Suppressor macrophage treated with lipopolysaccharide for 1 hour (primary cell): ENCODE measurements at regions not wholly inside any gene's neighbourhood (a gene's known extent, or its start where the extent isn't known, plus 50 kb on each side); places are given as distances from the start of the nearest gene placed in this dataset.
"Not testable (repeated sequence)": the region's sequence is repeated elsewhere in the genome, so short reads cannot be mapped to it uniquely, and the experiment has no call there.

ENCODE experiments used
- DNase-seq, 3 donors: peaks; one replicate each; pipeline ENCODE4 v3.0.0-alpha.2; 2020 to 2022

DNA sequence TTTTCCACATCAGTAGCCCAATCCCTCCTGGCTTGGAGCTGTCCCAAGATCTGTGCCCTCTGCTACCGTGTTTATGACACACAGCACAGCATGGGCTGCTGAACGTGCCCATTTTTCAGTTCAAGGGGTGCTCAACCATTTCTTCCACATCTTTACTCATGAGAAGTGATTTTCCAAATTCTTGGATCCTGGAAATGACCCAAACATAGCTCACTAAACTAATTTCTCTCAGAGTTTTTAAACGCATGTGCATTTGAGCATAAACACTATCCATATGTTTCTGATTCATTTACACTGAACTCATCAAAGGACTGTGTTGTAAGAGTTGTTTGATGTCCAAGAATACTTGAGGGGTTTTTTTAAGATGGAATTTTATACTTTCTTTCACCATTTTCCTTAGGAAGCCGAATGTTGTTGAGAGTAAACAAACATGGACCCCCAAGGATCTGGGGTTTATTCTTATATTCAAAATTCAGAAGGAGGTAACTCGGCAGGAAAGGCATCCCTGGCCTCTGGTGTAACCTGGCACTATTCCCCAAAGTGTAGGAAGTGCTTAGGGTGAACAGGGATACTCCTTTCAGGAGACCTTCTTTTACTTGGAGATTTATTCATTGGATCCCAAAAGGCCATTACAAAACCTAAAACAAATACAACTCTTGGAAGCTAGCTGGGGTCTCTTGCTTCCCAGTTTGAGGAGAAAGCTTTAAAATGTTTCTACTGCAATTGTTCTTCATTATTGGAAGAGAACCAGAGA is 215.0 kb downstream of the BMP4 start:
- no peak for DNase-seq

DNA sequence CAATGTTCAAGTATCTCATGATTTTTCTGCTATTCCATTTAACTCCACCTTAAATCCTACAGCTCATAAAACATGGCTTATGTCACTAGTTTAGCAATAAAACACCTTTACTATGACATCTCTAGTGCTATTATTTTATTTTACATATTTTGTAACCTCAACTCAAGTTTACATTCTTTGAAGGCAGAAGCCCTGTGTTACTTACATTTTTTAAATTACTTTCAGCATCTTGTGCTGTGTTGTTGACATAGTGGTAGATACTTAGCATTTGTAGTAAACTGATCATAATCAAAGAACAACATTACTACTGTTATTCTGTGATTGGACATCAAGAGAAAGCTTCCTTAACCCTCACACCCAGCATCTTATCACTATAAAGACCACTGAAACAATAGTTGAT is 216.1 kb downstream of the BMP4 start:
- DNase-seq = no peak

DNA sequence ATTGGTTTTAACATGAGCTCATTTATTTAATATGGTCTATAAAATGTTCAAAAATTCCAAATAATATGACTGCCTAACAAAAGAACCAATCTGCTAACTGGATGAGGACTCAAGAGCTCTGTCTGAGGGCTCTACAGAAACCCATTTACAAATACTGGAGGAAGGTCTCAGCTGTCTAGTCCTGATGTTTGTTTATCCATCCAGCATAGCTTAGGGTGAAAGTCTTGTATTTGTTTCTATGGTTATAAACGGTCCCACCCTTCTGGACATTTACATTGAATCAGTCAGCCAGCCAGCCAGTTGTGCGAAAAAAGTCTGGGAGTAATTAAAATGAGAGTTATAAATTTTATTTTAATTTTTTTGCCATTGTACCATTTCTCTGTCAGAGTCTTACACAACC is 220.7 kb downstream of the BMP4 start:
- DNase-seq = no peak

DNA sequence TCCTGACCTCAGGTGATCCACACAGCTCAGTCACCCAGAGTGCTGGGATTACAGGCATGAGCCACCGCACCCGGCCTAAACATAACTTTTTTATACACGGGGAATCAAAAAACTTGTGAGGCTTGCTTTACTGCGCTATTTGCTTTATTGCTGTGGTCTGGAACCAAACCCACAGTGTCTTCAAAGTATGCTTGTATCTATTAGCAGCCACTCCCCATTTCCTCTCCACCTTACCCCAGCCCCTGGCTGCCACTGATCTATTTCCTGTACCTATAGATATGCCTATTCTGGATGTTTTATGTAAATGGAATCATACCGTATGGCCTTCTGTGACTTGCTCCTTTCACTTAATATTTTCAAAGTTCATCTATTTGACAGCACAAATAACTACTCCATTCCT is 233.4 kb downstream of the BMP4 start:
- no peak for DNase-seq

DNA sequence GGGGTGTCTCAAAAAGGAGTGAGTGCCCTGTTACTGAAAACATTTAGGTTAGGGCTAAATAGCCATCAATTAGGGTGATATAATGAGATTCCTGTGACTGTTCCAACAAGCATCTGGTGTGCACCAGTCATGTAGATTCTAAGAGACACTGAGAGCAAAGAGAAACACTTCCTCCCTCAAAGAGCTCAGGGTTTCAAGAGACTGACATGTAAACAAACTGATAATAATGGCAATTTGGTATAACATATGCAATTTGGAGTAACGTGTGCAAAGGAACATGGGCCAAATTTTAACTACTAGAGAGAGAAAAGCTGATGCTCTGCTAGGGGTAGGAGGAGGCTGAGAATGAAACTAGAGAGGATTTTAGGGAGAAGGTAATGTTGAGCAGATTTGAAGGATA is 237.1 kb downstream of the BMP4 start:
- no peak for DNase-seq

DNA sequence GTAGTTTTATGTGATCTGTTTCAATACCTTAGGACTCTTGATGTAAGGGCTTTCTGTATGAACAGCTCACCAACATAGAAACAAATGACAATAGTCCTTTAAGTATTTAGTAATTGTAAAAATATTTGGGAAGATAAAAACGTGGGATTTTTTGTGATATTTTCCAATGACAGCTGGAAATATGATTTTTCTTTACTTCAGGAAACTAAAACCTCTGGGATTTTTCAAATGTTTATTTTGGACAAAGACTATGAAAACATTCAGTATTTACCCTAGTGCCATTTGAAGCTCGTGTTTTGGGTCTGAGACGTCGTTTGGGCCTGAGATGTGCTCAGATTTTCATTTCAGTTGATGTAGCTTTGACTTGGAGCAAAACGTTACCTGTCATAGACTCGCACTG is 240.0 kb downstream of the BMP4 start:
- DNase-seq = no peak

DNA sequence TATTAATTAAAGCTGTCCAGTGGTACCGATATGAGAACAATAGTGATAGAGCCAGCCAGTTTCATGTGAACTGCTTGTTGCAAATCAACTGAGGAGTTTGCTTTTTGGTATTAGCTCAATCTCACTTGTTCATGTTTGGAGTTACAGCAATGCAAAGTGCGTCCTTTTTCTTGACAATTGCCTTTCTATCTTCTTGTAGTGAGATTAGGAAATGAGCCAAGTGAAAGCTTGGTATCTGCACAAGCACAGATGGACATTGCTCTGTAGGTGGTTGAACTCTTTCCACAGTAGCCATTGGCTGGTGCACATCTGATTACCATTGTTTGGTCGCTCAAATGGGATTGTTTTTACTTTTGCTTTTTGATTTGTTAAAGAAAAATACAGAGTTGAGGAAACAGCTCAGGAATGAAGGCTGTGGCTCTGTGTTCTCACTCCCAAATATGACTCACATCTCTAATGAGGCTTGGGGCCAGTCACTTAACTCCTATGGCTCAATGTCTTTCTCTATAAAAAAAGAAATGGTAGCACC is 241.4 kb downstream of the BMP4 start:
- no peak for DNase-seq

DNA sequence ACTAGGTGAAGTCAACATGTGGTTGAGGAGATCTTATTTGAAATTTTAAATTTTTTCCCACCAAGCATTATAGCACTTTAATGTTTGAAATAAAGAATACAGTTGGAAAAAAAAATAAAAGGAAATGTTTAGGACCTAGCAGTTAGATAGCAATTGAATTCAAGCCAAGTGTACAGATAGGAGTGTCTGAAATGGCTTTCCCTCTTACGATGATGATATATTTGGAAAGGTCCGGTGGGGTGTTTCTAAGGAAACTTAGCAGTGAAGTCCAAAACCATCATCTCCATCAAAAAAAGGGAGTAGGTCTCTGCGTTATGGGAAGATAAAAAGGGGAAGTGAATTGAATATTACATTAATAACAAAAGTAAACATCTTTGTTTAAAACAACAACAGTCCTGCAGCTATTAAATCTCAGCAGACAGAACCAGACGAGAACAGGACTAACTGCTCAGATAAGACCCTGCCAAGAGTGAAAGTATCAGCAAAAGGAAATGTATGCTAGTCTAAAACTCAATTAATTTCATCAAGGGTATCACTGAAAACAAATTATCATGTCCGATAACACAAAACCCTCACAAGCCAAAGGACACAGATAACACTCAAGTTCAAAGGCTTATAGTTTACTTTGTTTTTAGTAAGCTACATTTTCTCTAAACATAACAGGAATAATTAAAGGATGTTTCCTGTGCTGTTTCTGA is 242.0 kb downstream of the BMP4 start:
- DNase-seq = no peak

DNA sequence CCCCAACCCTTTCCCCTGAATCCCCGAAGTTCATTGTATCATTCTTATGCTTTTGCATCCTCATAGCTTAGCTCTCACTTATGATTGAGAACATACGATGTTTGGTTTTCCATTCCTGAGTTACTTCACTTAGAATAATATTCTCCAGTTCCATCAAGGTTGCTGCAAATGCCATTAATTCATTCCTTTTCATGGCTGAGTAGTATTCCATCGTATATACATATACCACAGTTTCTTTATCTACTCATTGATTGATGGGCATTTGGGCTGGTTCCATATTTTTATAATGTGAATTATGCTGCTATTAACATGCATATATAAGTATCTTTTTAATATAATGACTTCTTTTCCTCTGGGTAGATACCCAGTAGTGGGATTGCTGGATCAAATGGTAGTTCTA is 243.7 kb downstream of the BMP4 start:
- DNase-seq = not testable (repeated sequence)

DNA sequence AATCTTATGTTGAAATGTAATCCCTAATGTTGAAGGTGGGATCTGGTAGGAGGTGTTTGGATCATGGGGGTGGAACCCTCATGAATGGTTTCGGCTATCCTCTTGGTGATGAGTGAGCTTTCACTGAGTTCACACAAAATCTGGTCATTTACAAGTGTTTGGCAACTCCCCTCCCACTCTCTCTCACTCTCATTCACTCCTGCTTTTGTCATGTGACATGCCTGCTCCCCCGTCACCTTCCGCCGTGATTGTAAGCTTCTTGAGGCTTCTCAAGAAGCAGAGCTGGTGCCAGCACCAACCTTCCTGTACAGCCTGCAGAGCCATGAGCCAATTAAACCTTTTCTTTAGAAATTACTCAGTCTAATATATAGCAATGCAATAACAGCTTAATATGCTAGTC is 245.4 kb downstream of the BMP4 start:
- no peak for DNase-seq

DNA sequence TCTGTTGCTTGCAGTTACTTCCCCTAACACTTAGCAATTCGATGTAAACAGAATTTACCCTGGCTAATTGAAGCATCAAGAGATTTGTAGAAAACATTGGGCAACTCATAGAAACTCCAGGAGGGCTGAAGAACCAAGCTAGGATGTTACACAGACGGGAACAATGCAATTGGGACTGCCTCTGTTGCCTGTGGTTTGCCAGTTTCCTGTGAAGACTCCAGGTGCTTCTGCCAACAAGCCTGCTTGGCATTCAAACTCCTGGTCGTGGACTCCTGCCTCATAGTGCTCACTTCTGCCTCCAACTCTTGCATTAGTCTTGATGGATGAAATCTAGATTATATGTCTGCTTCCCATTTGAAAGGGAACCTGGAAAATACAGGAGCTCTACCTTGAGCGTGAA is 246.0 kb downstream of the BMP4 start:
- DNase-seq = no peak

DNA sequence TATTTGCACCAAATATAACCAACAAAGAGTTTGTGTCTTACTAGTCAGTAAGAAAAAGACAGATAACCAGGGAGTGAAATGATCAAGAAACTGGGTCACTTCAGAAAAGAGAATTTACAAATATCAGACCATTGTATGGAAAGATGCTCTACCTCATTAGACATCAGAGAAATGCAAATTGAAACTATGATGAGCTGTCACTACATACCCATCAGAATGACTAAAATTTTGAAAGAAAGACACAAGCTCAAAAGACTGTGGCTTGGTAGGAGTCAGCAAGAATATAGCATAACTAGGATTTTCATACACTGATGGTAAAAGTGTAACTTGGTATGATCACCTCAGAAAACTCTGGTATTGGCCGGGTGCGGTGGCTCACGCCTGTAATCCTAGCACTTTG is 247.2 kb downstream of the BMP4 start:
- no peak for DNase-seq

DNA sequence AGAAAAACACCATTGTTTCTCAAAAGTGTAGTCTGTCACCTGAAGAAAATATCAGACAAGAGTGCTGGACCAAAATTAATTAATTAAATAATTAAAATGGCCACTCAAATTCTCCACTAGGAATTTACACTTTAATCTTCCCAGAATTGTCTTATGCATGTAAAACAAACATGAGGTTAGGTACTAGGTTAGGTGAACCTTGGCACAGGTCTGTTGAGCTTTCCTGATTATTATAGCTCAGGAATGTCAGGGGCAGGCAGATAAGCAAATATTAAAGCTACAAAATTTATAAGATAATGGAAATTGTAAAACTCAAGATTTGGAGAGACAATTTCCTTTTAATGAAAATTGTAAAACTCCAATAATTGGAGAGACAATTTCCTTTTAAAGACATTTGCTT is 253.2 kb downstream of the BMP4 start:
- DNase-seq = no peak

DNA sequence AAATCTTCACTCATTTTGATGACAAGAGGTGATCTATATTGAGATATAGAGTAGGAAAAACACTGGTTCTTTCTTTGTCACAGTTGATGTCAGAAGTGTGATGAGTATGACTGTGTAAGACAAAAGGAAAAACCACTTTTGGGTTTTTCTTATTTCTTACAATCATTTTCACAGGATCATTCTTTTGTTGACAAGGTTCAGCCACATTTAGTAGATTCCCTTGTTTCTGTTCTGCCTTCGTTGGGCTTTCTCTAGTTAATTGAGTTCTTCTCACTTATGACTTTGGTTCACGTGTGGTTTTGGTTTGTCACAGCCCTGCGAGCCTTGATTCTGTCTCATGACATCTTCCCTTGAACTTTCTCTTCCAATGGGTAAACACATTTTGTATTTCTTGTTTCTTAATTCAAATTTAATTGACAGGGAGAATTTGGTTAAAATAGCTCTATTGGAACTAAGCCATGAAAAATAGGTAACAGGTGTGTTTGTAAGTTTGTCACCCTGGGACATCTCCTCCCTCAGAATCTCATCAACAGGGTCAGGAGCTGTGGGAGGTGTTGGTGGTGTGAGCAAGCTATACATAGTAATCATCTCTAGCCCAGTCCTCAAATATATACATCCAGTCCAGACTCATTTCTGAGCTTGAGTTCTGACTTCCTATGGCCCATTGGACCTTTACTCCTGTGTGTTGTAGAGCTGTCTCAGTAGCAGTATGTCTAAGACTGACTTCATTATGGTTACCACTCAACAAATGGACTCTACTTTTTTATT is 255.3 kb downstream of the BMP4 start:
- no peak for DNase-seq

DNA sequence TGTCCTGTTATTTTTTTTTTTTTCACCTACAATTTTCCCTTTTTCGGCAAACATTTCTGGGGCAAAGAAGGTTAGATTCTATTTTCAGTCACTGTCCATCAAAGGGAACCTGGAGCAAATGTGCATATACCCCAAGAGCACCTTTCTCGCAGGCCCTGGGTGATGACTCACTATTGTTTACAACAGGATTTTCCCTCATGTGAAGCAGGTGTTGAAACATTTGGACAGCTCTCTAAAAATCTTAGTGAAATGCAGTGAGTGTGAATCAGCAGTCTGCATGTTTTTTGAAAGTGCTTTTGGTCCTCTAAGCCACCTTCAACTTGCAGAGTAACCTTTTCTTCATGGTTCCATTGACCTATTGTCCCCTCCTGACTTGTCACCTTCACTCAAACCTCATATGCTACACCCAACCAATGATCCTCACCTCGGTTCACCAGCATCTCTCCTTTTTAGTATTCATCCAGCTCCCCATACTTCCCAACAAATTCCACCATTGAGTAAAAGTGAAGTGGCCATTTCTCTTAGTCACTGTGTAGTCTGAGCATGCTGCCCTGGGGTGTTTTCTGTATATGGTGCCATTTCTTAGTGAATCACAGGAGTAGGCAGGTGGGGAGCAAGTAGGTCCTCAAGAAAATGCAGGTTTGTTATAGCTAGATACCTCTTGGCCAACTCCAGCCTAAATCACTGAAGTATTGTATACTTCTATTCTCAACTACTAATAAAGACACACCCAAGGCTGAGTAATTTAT is 260.2 kb downstream of the BMP4 start:
- DNase-seq = no peak

DNA sequence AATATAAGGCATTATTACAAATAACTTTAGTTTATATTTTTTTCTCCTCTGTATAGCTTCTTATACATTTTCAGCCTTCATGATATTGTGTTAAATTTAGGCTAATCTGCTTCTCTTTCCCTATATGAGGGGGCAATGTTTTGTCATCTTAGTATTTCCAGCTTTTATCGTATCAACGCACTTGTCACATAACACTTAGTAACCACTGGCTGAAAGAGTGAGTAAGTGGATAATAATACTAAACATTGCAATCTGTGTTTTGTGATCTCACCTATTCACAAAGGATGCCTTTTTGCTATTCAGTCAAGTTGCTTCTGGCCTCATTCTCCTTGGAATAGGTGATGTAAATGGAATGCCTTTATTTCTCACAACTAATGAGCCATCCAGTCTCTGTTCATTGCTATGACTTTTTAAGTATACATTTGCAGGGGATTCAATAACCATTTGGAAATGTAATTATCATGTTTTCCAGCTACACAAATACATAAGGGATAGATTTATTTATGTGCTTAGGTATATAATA is 260.9 kb downstream of the BMP4 start:
- DNase-seq = no peak

DNA sequence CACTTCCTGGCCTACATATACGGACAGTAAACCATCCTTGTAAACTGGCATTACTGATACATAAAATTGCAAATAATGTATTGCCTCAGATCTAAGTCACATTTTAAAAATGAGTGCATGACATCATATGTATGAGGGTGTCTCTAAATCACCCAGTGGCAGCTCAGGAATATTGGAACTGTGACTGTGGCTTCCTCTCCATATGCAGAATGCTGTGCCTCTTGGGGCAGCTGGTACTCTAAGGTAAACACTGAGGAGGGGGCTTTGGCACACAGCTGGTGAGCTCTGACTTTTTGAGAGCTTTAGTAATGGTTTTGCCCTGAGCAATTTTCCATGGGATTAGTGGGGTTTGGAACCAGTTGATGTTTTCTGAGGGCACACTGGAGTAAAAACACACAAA is 263.7 kb downstream of the BMP4 start:
- no peak for DNase-seq

DNA sequence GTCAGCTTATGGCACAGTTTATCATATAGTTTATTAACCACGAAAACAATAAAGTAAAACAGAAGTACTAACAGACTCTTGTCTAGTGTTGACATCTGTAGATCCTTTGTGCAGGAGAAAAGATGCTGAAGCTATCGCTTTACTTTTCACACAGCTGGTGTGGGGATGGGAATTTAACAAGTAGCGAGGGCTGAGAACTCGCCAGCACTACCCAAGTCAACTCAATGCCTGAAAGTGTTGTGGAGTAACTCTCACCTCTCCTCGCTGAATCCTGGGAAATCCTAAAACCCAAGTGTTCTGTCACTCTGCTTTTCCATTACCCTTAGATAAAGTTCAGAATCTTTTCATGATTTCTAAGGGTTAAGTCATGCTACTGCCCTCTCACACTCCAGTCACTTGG is 264.2 kb downstream of the BMP4 start:
- no peak for DNase-seq

DNA sequence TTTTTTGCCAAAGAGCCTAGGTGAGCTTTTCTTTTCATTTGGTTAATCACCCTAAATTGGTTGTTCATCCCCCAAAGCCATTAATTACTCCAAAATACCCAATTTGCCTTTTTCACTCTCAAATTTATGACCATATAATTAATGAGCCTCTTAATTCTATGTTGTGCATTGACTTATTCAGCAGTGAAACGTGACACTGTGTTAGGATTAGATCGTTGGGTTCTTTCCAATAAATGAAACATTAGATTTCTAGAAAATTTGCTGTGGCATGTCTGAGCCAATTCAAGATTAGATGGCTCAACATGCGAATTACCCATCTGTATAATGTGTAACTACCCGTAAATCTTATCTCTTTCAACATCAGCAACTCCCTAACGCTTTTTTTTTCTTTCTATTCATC is 273.4 kb downstream of the BMP4 start:
- no peak for DNase-seq

DNA sequence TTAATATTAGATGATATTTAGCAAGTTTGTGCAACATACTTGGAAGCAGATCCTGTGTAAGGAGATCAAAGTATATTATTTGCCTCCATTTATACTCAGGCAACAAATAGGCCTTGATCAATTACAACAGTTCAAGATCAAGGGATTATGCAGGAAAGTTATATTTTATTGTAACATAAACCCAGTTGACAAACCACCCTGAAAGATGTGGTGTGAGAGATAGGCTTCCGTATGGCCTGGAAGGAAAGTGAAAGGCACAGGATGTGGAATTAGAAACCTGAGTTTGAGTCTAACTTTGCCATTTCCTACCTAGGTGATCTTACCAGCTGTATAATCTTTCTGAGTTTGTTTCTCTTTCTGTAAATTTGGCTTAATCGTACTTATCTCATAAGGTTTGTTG is 284.1 kb downstream of the BMP4 start:
- no peak for DNase-seq

DNA sequence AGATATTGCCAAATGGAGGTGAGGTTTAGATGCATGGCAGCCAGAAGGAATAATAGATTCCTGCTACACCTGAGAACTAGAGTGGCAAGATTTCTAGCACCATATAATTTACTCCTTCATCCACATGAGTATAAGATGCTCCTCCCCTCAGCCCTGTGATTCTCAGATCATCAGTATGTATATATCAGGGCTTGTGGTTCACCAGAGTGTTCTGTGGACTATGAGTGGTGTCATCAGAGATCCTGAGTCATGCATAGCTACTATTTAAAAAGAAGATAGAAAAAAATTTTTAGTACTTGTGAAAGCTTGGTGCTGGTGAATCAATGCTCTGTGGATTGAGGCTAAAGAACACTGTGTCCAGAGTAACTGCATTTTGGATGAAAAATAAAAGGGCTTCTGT is 285.9 kb downstream of the BMP4 start:
- no peak for DNase-seq

DNA sequence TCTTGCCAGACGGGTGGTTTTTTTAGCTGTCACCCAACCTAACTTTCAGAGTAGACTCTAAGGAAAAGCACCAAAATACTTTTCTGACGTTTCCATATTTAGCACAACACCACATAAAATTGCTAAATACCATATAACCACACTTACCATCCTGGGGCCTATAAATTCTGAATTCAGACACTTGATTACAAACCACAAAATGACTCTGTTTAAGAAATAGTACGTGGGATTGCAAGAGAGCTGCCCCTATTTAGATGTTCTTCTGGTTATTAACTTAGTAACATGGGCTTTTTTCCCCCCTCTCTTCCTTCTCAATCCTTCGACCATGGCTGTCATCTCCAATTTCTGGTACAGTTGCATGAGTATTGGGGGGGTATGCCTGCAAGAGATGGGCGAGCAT is 287.7 kb downstream of the BMP4 start:
- DNase-seq = no peak

DNA sequence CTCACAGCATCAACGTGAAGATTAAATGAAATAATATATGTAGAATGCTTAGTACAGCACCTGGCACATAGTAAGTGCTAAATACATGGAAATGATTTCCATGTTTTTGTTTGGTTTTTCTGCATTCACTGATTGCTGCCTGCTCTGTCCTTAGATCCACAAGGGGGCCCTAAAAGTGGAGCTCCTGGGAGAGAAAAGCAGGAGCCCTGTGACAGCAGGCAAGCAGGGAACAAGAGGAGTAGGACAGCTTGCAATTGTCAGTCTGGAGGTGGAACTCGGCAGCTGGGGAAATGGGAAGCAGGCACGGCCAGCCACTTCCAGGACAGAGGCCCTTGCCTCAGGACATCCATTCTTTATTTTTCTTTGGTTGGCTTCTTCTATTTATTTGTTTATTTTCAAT is 292.9 kb downstream of the BMP4 start:
- no peak for DNase-seq
